ENCODE measurements at regions not wholly inside any gene's neighbourhood (a gene's known extent, or its start where the extent isn't known, plus 50 kb on each side); places are given as distances from the start of the nearest gene placed in this dataset.

GRCh38 chr3:61463191-61463590 lies 98.2 kb upstream of the PTPRG start:
- TF ChIP-seq CTCF (IDR thresholded peaks at IDR 0.05; ENCODE audit: low read length): no peak
- TF ChIP-seq EZH2 (IDR thresholded peaks at IDR 0.05; ENCODE audit: borderline replicate concordance, low read length): no peak
- Histone ChIP-seq H2AFZ (ENCODE audit: low read length) (no peak overlapping the region), H3K79me2 (ENCODE audit: insufficient read depth, low read length) (no peaks in the 10 kb centered on the region), H4K20me1 (ENCODE audit: insufficient read depth, low read length) (no peaks in the 10 kb centered on the region), H3K9me2 (ENCODE audit: low read depth, low read length) (no peaks in the 10 kb centered on the region), H3F3A (ENCODE audit: insufficient read depth, low read length) (no peaks in the 10 kb centered on the region), H3K4me2 (ENCODE audit: low read length) (no peak overlapping the region), H3K4me3 (ENCODE audit: low read depth, low read length, poor library complexity, severe bottlenecking) (no peak overlapping the region), H3K4me1 (ENCODE audit: insufficient read depth, low read length, severe bottlenecking) (no peaks in the 10 kb centered on the region), H3K27ac (ENCODE audit: low read depth, low read length, poor library complexity, severe bottlenecking) (no peak overlapping the region), H3K9me3 (ENCODE audit: low read length) (no peaks in the 10 kb centered on the region), H3K9ac (ENCODE audit: low read length) (no peak overlapping the region), H3K36me3 (ENCODE audit: insufficient read depth, low read length) (no peaks in the 10 kb centered on the region), H3K27me3 (ENCODE audit: insufficient read depth, low read length) (no peaks in the 10 kb centered on the region)

GRCh38 chr3:61464518-61465140 lies 96.7 kb upstream of the PTPRG start:
- Histone ChIP-seq H3K9me3 (ENCODE audit: low read length) (no peaks in the 10 kb centered on the region), H3K4me3 (ENCODE audit: low read depth, low read length, poor library complexity, severe bottlenecking) (no peak overlapping the region)

GRCh38 chr3:61466357-61466756 lies 95.0 kb upstream of the PTPRG start:
- no peaks in the 10 kb centered on the region for H3F3A ChIP-seq (ENCODE audit: insufficient read depth, low read length)
- no peaks in the 10 kb centered on the region for H3K9me3 ChIP-seq (ENCODE audit: low read length)
- no peaks in the 10 kb centered on the region for H3K9me2 ChIP-seq (ENCODE audit: low read depth, low read length)
- H3K9ac ChIP-seq (ENCODE audit: low read length): no peak overlapping the region
- H2AFZ ChIP-seq (ENCODE audit: low read length): no peak overlapping the region
- no peak for TF ChIP-seq CTCF (IDR thresholded peaks at IDR 0.05; ENCODE audit: low read length)
- TF ChIP-seq EZH2 (IDR thresholded peaks at IDR 0.05; ENCODE audit: borderline replicate concordance, low read length): no peak
- H3K4me2 ChIP-seq (ENCODE audit: low read length): no peak overlapping the region
- no peaks in the 10 kb centered on the region for H3K27me3 ChIP-seq (ENCODE audit: insufficient read depth, low read length)
- no peak overlapping the region for H3K27ac ChIP-seq (ENCODE audit: low read depth, low read length, poor library complexity, severe bottlenecking)
- H3K4me1 ChIP-seq (ENCODE audit: insufficient read depth, low read length, severe bottlenecking): no peaks in the 10 kb centered on the region
- no peaks in the 10 kb centered on the region for H3K36me3 ChIP-seq (ENCODE audit: insufficient read depth, low read length)
- H3K79me2 ChIP-seq (ENCODE audit: insufficient read depth, low read length): no peaks in the 10 kb centered on the region
- no peaks in the 10 kb centered on the region for H4K20me1 ChIP-seq (ENCODE audit: insufficient read depth, low read length)
- H3K4me3 ChIP-seq (ENCODE audit: low read depth, low read length, poor library complexity, severe bottlenecking): no peak overlapping the region

More at GRCh38 chr3:61464518-61465140, 96.7 kb upstream of the PTPRG start:
- H3K9ac ChIP-seq (ENCODE audit: low read length): no peak overlapping the region
- no peaks in the 10 kb centered on the region for H3K9me2 ChIP-seq (ENCODE audit: low read depth, low read length)
- TF ChIP-seq EZH2 (IDR thresholded peaks at IDR 0.05; ENCODE audit: borderline replicate concordance, low read length): no peak
- no peak for TF ChIP-seq CTCF (IDR thresholded peaks at IDR 0.05; ENCODE audit: low read length)
- H3K27me3 ChIP-seq (ENCODE audit: insufficient read depth, low read length): no peaks in the 10 kb centered on the region
- no peaks in the 10 kb centered on the region for H3K79me2 ChIP-seq (ENCODE audit: insufficient read depth, low read length)
- no peaks in the 10 kb centered on the region for H3F3A ChIP-seq (ENCODE audit: insufficient read depth, low read length)
- no peaks in the 10 kb centered on the region for H3K4me1 ChIP-seq (ENCODE audit: insufficient read depth, low read length, severe bottlenecking)
- no peaks in the 10 kb centered on the region for H4K20me1 ChIP-seq (ENCODE audit: insufficient read depth, low read length)
- H3K36me3 ChIP-seq (ENCODE audit: insufficient read depth, low read length): no peaks in the 10 kb centered on the region
- H3K4me2 ChIP-seq (ENCODE audit: low read length): no peak overlapping the region
- no peak overlapping the region for H2AFZ ChIP-seq (ENCODE audit: low read length)
- H3K27ac ChIP-seq (ENCODE audit: low read depth, low read length, poor library complexity, severe bottlenecking): no peak overlapping the region

Measured in OCI-LY1 (cell line).